ENCODE measurements at regions not wholly inside any gene's neighbourhood (a gene's known extent, or its start where the extent isn't known, plus 50 kb on each side); places are given as distances from the start of the nearest gene placed in this dataset.

DNA sequence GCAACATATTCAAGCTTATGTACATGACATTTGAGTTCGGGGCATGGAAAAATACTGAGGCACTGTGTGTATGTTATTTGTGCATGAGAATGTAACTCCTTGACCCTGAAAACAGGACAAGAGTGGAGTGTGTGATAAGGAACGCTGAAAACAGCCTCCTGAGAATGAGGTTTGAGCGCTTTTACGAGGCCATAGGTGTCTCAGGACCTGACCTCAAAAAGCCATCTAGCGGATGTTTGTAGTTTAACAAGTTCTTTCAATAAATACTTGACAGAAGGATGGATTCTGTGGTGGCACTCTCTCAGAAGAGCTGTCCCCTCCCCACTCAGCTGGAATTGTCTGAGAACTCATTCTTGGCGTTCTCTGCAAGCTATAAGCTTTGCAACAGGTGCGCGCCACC is 350.5 kb upstream of the TMTC1 start:
- POLR2A ChIA-PET, result no interaction called here
- TF ChIP-seq ZFP69B (tag by site-specific recombination; IDR thresholded peaks at IDR 0.05) (no peak), OVOL3 (tag by site-specific recombination; IDR thresholded peaks at IDR 0.05) (no peak), ZNF624 (tag by site-specific recombination; IDR thresholded peaks at IDR 0.05) (no peak), ZBTB17 (tag by site-specific recombination; IDR thresholded peaks at IDR 0.05) (0 out of 2 replicates have a peak, but pooled peaks have one; percentile 8), KLF7 (tag by site-specific recombination; IDR thresholded peaks at IDR 0.05; ENCODE audit: borderline replicate concordance) (no peak), SCRT2 (tag by site-specific recombination; IDR thresholded peaks at IDR 0.05) (peak; percentile 76), ZNF366 (tag by site-specific recombination; conservative IDR thresholded peaks at IDR 0.05) (no peak), ZNF610 (tag by site-specific recombination; IDR thresholded peaks at IDR 0.05; ENCODE audit: borderline replicate concordance) (no peak), ZBTB21 (tag by site-specific recombination; IDR thresholded peaks at IDR 0.05) (no peak), ZNF341 (tag by site-specific recombination; IDR thresholded peaks at IDR 0.05; ENCODE audit: low read depth) (peak; percentile 52; the same call in 1 of the 2 replicates), SP7 (tag by site-specific recombination; IDR thresholded peaks at IDR 0.05) (no peak), ZNF654 (tag by site-specific recombination; IDR thresholded peaks at IDR 0.05; ENCODE audit: low read depth) (peak; percentile 39), ZNF501 (tag by site-specific recombination; IDR thresholded peaks at IDR 0.05) (no peak), OSR2 (tag by site-specific recombination; IDR thresholded peaks at IDR 0.05) (no peak), ZXDB (tag by site-specific recombination; IDR thresholded peaks at IDR 0.05) (0 out of 2 replicates have a peak, but pooled peaks have one; percentile 29), ZNF747 (tag by site-specific recombination; IDR thresholded peaks at IDR 0.05) (no peak), ZNF114 (tag by site-specific recombination; IDR thresholded peaks at IDR 0.05) (no peak)
- TF ChIP-seq, protein P1, sequence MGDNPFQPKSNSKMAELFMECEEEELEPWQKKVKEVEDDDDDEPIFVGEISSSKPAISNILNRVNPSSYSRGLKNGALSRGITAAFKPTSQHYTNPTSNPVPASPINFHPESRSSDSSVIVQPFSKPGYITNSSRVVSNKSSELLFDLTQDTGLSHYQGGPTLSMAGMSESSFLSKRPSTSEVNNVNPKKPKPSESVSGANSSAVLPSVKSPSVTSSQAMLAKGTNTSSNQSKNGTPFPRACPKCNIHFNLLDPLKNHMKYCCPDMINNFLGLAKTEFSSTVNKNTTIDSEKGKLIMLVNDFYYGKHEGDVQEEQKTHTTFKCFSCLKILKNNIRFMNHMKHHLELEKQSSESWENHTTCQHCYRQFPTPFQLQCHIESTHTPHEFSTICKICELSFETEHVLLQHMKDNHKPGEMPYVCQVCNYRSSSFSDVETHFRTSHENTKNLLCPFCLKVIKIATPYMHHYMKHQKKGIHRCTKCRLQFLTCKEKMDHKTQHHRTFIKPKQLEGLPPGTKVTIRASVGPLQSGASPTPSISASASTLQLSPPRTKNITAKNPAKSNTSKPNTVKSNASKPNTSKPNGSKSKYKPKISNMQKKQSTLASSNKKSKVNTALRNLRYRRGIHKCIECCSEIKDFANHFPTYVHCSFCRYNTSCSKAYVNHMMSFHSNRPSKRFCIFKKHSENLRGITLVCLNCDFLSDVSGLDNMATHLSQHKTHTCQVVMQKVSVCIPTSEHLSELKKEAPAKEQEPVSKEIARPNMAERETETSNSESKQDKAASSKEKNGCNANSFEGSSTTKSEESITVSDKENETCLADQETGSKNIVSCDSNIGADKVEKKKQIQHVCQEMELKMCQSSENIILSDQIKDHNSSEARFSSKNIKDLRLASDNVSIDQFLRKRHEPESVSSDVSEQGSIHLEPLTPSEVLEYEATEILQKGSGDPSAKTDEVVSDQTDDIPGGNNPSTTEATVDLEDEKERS (tag by site-specific recombination; IDR thresholded peaks at IDR 0.05), result no peak
- peaks cover 6% of the 10 kb centered on the region; the same call in 1 of the 2 replicates for H3K4me1 ChIP-seq (ENCODE audit: control insufficient read depth, insufficient read depth, low read length)

DNA sequence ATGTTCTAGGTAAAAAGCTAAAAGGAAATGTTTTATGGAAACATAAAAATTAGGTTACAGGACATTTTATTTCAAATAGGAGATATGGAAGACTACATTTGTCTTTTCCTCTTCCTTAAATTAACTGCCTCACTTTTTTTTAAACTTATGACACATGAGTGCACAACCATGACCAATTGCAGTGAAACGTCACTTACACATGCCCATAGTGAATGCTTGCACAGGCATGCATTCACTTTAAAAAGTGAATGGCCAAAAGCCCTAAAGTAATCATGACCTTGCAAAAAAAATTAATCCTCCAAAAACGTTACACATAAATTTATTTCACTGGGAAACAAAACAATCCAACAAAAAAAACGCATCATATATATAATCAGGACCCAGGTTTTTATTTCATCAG is 343.2 kb upstream of the TMTC1 start:
- H3K27ac ChIP-seq (ENCODE audit: extremely low read depth, low read depth, low read length), result no peak overlapping the region
- CTCF ChIA-PET, result no interaction called here
- H3K36me3 ChIP-seq (ENCODE audit: control insufficient read depth in 2 of 2, insufficient read depth in 1 of 2, low read length in 2 of 2), result no peaks in the 10 kb centered on the region
- H3K9me3 ChIP-seq (ENCODE audit: control insufficient read depth, insufficient read depth, low read depth, low read length), result no peaks in the 10 kb centered on the region
- H3K4me3 ChIP-seq (ENCODE audit: low read depth, low read length), result no peak overlapping the region
- peaks cover 6% of the 10 kb centered on the region; the same call in 1 of the 2 replicates for H3K4me1 ChIP-seq (ENCODE audit: control insufficient read depth, insufficient read depth, low read length)
- POLR2A ChIA-PET, result no interaction called here
- TF ChIP-seq MZF1 (tag by site-specific recombination; IDR thresholded peaks at IDR 0.05; ENCODE audit: borderline replicate concordance) (no peak), ZNF19 (tag by site-specific recombination; IDR thresholded peaks at IDR 0.05; ENCODE audit: low read depth) (no peak), ZBTB7A (tag by site-specific recombination; IDR thresholded peaks at IDR 0.05; ENCODE audit: low read depth) (no peak), ZNF350 (tag by site-specific recombination; IDR thresholded peaks at IDR 0.05) (no peak), KLF9 (tag by site-specific recombination; IDR thresholded peaks at IDR 0.05; ENCODE audit: low read depth) (no peak), ZNF776 (tag by site-specific recombination; IDR thresholded peaks at IDR 0.05; ENCODE audit: borderline replicate concordance) (no peak), ZNF585B (tag by site-specific recombination; IDR thresholded peaks at IDR 0.05) (no peak), ZNF501 (tag by site-specific recombination; IDR thresholded peaks at IDR 0.05) (no peak), ZNF416 (tag by site-specific recombination; IDR thresholded peaks at IDR 0.05) (no peak), ZNF221 (tag by site-specific recombination; IDR thresholded peaks at IDR 0.05; ENCODE audit: borderline replicate concordance) (no peak)
- TF ChIP-seq, protein P2, sequence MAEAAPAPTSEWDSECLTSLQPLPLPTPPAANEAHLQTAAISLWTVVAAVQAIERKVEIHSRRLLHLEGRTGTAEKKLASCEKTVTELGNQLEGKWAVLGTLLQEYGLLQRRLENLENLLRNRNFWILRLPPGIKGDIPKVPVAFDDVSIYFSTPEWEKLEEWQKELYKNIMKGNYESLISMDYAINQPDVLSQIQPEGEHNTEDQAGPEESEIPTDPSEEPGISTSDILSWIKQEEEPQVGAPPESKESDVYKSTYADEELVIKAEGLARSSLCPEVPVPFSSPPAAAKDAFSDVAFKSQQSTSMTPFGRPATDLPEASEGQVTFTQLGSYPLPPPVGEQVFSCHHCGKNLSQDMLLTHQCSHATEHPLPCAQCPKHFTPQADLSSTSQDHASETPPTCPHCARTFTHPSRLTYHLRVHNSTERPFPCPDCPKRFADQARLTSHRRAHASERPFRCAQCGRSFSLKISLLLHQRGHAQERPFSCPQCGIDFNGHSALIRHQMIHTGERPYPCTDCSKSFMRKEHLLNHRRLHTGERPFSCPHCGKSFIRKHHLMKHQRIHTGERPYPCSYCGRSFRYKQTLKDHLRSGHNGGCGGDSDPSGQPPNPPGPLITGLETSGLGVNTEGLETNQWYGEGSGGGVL (tag by site-specific recombination; IDR thresholded peaks at IDR 0.05), result no peak
- TF ChIP-seq, protein P3, sequence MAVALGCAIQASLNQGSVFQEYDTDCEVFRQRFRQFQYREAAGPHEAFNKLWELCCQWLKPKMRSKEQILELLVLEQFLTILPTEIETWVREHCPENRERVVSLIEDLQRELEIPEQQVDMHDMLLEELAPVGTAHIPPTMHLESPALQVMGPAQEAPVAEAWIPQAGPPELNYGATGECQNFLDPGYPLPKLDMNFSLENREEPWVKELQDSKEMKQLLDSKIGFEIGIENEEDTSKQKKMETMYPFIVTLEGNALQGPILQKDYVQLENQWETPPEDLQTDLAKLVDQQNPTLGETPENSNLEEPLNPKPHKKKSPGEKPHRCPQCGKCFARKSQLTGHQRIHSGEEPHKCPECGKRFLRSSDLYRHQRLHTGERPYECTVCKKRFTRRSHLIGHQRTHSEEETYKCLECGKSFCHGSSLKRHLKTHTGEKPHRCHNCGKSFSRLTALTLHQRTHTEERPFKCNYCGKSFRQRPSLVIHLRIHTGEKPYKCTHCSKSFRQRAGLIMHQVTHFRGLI (tag by site-specific recombination; IDR thresholded peaks at IDR 0.05), result no peak
- TF ChIP-seq, protein P4, sequence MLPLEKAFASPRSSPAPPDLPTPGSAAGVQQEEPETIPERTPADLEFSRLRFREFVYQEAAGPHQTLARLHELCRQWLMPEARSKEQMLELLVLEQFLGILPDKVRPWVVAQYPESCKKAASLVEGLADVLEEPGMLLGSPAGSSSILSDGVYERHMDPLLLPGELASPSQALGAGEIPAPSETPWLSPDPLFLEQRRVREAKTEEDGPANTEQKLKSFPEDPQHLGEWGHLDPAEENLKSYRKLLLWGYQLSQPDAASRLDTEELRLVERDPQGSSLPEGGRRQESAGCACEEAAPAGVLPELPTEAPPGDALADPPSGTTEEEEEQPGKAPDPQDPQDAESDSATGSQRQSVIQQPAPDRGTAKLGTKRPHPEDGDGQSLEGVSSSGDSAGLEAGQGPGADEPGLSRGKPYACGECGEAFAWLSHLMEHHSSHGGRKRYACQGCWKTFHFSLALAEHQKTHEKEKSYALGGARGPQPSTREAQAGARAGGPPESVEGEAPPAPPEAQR (tag by site-specific recombination; IDR thresholded peaks at IDR 0.05), result no peak

More for the DNA sequence above, 350.5 kb upstream of the TMTC1 start:
- Histone ChIP-seq H3K27ac (ENCODE audit: extremely low read depth, low read depth, low read length) (no peak overlapping the region), H3K4me3 (ENCODE audit: low read depth, low read length) (no peak overlapping the region), H3K9me3 (ENCODE audit: control insufficient read depth, insufficient read depth, low read depth, low read length) (no peaks in the 10 kb centered on the region), H3K36me3 (ENCODE audit: control insufficient read depth in 2 of 2, insufficient read depth in 1 of 2, low read length in 2 of 2) (no peaks in the 10 kb centered on the region)
- CTCF ChIA-PET, result interaction anchor here (0.7 to 1.1 kb wide), 4 partner anchors 9 to 614 kb away, joined by 3 to 4 read pairs (median 4); no protein-coding TSS in a partner anchor

Measured in HEK293 (cell line).